Osteocyte (in vitro differentiated cells): ENCODE measurements at regions not wholly inside any gene's neighbourhood (a gene's known extent, or its start where the extent isn't known, plus 50 kb on each side); places are given as distances from the start of the nearest gene placed in this dataset.

Experiments used
- DNase-seq: peaks from one replicate; pipeline ENCODE4 v3.0.0; 2021; ENCODE audit warnings: mixed read lengths; ENCODE audit not compliant: unreplicated experiment; ENCODE audit errors: extremely low spot score
- H3K27ac Mint-ChIP-seq: one replicate; pipeline ENCODE4 v1.8.0; 2021; ENCODE audit warnings: mild to moderate bottlenecking, mixed read lengths; ENCODE audit not compliant: unreplicated experiment
- H3K27me3 Mint-ChIP-seq: one replicate; pipeline ENCODE4 v1.8.0; 2021; ENCODE audit warnings: mixed read lengths; ENCODE audit not compliant: unreplicated experiment
- H3K36me3 Mint-ChIP-seq: one replicate; pipeline ENCODE4 v1.8.0; 2021; ENCODE audit warnings: mixed read lengths; ENCODE audit not compliant: unreplicated experiment
- H3K4me1 Mint-ChIP-seq: one replicate; pipeline ENCODE4 v1.8.0; 2021; ENCODE audit warnings: mixed read lengths; ENCODE audit not compliant: unreplicated experiment
- H3K4me3 Mint-ChIP-seq: one replicate; pipeline ENCODE4 v1.8.0; 2021; ENCODE audit warnings: mild to moderate bottlenecking, moderate library complexity, mixed read lengths; ENCODE audit not compliant: unreplicated experiment
- H3K9me3 Mint-ChIP-seq: one replicate; pipeline ENCODE4 v1.8.0; 2021; ENCODE audit warnings: mixed read lengths; ENCODE audit not compliant: unreplicated experiment
- CTCF ChIP-seq: fragments of 200-600 bp; sonication (generic); IDR thresholded peaks from 2 replicates; pipeline ENCODE4 v1.5.0; 2021; ENCODE audit warnings: antibody characterized with exemption, mild to moderate bottlenecking, moderate library complexity

- no peak overlapping the region for H3K27ac Mint-ChIP-seq
- no peaks in the 10 kb centered on the region for H3K27me3 Mint-ChIP-seq
- no peak overlapping the region for H3K4me3 Mint-ChIP-seq
- DNase-seq = no peak
- H3K36me3 Mint-ChIP-seq = no peaks in the 10 kb centered on the region
- no peak for TF ChIP-seq CTCF
- H3K9me3 Mint-ChIP-seq = peaks cover 11% of the 10 kb centered on the region
- H3K4me1 Mint-ChIP-seq = peaks cover 25% of the 10 kb centered on the region
Observed at GRCh38 chr7:42414028-42414427, 177.0 kb upstream of the GLI3 start.

- no peak overlapping the region for H3K4me3 Mint-ChIP-seq
- no peak for DNase-seq
- no peaks in the 10 kb centered on the region for H3K36me3 Mint-ChIP-seq
- H3K27ac Mint-ChIP-seq = no peak overlapping the region
- peaks cover 11% of the 10 kb centered on the region for H3K9me3 Mint-ChIP-seq
- no peaks in the 10 kb centered on the region for H3K27me3 Mint-ChIP-seq
- peaks cover 19% of the 10 kb centered on the region for H3K4me1 Mint-ChIP-seq
- no peak for TF ChIP-seq CTCF
Observed at GRCh38 chr7:42409296-42409695, 172.3 kb upstream of the GLI3 start.

GRCh38 chr7:42407833-42408232 is 170.8 kb upstream of the GLI3 start:
- Mint-ChIP-seq H3K36me3 (no peaks in the 10 kb centered on the region), H3K27ac (no peak overlapping the region), H3K4me3 (no peak overlapping the region), H3K9me3 (peaks cover 4% of the 10 kb centered on the region), H3K4me1 (peaks cover 10% of the 10 kb centered on the region), H3K27me3 (no peaks in the 10 kb centered on the region)
- no peak for DNase-seq
- no peak for TF ChIP-seq CTCF

GRCh38 chr7:42407021-42407710 is 170.2 kb upstream of the GLI3 start:
- Mint-ChIP-seq H3K9me3 (peaks cover 4% of the 10 kb centered on the region), H3K27ac (no peak overlapping the region), H3K36me3 (no peaks in the 10 kb centered on the region), H3K4me3 (no peak overlapping the region), H3K27me3 (no peaks in the 10 kb centered on the region), H3K4me1 (peaks cover 10% of the 10 kb centered on the region)
- DNase-seq = no peak
- no peak for TF ChIP-seq CTCF

GRCh38 chr7:42406358-42406757 is 169.3 kb upstream of the GLI3 start:
- H3K27me3 Mint-ChIP-seq = no peaks in the 10 kb centered on the region

More at GRCh38 chr7:42406358-42406757, 169.3 kb upstream of the GLI3 start:
- Mint-ChIP-seq H3K9me3 (no peaks in the 10 kb centered on the region), H3K4me1 (peaks cover 10% of the 10 kb centered on the region), H3K27ac (no peak overlapping the region), H3K4me3 (no peak overlapping the region), H3K36me3 (no peaks in the 10 kb centered on the region)
- no peak for TF ChIP-seq CTCF
- DNase-seq = no peak
